Esophagus muscularis mucosa (tissue), 4 donors: ENCODE measurements at regions not wholly inside any gene's neighbourhood (a gene's known extent, or its start where the extent isn't known, plus 50 kb on each side); places are given as distances from the start of the nearest gene placed in this dataset.

Experiments
- DNase-seq: peaks from one replicate; pipeline ENCODE4 v3.0.0-alpha.2; 2017; ENCODE audit errors: extremely low spot score
- H3K27ac ChIP-seq, 4 donors: fragments of 200-600 bp; sonication (generic); replicated peaks in 1 of 4; 1 replicate in 3 of 4; 2 replicates in 1 of 4; pipeline ENCODE4 v1.5.1; 2016 to 2019; ENCODE audit warnings: mild to moderate bottlenecking in 1 of 4
- H3K27me3 ChIP-seq, 4 donors: fragments of 200-600 bp; sonication (generic); one replicate each; pipeline versions ENCODE4 v1.5.1 to v1.6.0; 2016 to 2019
- H3K36me3 ChIP-seq, 4 donors: fragments of 200-600 bp; sonication (generic); one replicate each; pipeline ENCODE4 v1.5.1; 2016 to 2019
- H3K4me1 ChIP-seq, 4 donors: fragments of 200-600 bp; sonication (generic); one replicate each; pipeline ENCODE4 v1.5.1; 2016 to 2019
- H3K4me3 ChIP-seq, 4 donors: fragments of 200-600 bp; sonication (generic); 1 replicate in 2 of 4; 2 replicates in 2 of 4; pipeline ENCODE4 v1.5.1; 2016 to 2019; ENCODE audit warnings: mild to moderate bottlenecking in 4 of 4, moderate library complexity in 1 of 4
- H3K9me3 ChIP-seq, 4 donors: fragments of 200-600 bp; sonication (generic); 1 replicate in 3 of 4; 2 replicates in 1 of 4; pipeline ENCODE4 v1.5.1; 2016 to 2019
- EP300 ChIP-seq: sonication (generic); formaldehyde crosslinking; IDR thresholded peaks from one replicate; pipeline ENCODE4 v1.6.1; 2017; ENCODE audit warnings: antibody characterized with exemption
- POLR2A ChIP-seq: fragments of 450-650 bp; IDR thresholded peaks from one replicate; pipeline ENCODE4 v1.6.1; 2017; ENCODE audit warnings: antibody characterized with exemption, moderate library complexity, mild to moderate bottlenecking, low read depth
- POLR2AphosphoS5 ChIP-seq, 2 donors: sonication (generic); formaldehyde crosslinking; IDR thresholded peaks; one replicate each; pipeline ENCODE4 v1.6.1; 2017; ENCODE audit warnings: antibody characterized with exemption in 2 of 2
- WGBS: methylation state at CpG from one replicate; pipeline ENCODE4 v1.1.5; 2018; 5-methylcytosine and 5-hydroxymethylcytosine counted together
- intact Hi-C: fragments of 100-400 bp; cut with DNase I; formaldehyde crosslinking; loops from one replicate; pipeline ENCODE4 v1.15.1; 2023
- TF ChIP-seq, protein P1 (sequence below), 3 experiments: fragments of 200-600 bp in 2 of 3; fragments of 450-650 bp in 1 of 3; sonication (generic) in 2 of 3; IDR thresholded peaks; one replicate each; pipeline ENCODE4 v1.5.1; 2017 to 2019; ENCODE audit warnings: antibody characterized with exemption in 3 of 3, mild to moderate bottlenecking in 2 of 3, moderate library complexity in 1 of 3

DNA sequence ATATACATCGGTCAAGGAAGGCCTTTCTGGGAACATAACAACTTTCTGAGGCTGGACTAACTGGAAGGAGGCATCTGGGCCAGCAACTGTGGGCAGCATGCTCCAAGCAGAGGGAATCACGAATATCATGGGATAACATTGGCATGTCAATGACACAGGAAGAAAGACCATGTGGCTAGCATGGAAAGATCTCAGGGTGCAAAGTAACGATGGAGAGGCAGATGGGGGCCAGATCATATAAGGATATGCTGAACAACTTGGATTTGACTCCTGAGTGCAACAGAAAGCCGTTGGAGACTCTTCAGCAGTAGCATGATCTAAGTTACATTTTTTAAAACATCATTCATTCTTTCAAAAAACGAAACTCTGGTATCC is 133.6 kb downstream of the FOXI3 start:
- intact Hi-C loops, result no loop called here
- Histone ChIP-seq H3K36me3 (no peaks in the 10 kb centered on the region), H3K4me3 (no peak overlapping the region), H3K27me3 (peaks cover 0 to 6% (median 0%) of the 10 kb centered on the region in 4 donors), H3K27ac (no peak overlapping the region), H3K9me3 (peaks cover 0 to 7% (median 2%) of the 10 kb centered on the region in 4 donors), H3K4me1 (no peaks in the 10 kb centered on the region)
- 74% methylated on average over 5 of the region's 5 CpGs for WGBS
- DNase-seq, result no peak
- TF ChIP-seq, protein P1, sequence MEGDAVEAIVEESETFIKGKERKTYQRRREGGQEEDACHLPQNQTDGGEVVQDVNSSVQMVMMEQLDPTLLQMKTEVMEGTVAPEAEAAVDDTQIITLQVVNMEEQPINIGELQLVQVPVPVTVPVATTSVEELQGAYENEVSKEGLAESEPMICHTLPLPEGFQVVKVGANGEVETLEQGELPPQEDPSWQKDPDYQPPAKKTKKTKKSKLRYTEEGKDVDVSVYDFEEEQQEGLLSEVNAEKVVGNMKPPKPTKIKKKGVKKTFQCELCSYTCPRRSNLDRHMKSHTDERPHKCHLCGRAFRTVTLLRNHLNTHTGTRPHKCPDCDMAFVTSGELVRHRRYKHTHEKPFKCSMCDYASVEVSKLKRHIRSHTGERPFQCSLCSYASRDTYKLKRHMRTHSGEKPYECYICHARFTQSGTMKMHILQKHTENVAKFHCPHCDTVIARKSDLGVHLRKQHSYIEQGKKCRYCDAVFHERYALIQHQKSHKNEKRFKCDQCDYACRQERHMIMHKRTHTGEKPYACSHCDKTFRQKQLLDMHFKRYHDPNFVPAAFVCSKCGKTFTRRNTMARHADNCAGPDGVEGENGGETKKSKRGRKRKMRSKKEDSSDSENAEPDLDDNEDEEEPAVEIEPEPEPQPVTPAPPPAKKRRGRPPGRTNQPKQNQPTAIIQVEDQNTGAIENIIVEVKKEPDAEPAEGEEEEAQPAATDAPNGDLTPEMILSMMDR (IDR thresholded peaks at IDR 0.05), result no peak
- no peak for TF ChIP-seq POLR2AphosphoS5 (IDR thresholded peaks at IDR 0.05)
- TF ChIP-seq EP300, result no peak
- no peak for TF ChIP-seq POLR2A

DNA sequence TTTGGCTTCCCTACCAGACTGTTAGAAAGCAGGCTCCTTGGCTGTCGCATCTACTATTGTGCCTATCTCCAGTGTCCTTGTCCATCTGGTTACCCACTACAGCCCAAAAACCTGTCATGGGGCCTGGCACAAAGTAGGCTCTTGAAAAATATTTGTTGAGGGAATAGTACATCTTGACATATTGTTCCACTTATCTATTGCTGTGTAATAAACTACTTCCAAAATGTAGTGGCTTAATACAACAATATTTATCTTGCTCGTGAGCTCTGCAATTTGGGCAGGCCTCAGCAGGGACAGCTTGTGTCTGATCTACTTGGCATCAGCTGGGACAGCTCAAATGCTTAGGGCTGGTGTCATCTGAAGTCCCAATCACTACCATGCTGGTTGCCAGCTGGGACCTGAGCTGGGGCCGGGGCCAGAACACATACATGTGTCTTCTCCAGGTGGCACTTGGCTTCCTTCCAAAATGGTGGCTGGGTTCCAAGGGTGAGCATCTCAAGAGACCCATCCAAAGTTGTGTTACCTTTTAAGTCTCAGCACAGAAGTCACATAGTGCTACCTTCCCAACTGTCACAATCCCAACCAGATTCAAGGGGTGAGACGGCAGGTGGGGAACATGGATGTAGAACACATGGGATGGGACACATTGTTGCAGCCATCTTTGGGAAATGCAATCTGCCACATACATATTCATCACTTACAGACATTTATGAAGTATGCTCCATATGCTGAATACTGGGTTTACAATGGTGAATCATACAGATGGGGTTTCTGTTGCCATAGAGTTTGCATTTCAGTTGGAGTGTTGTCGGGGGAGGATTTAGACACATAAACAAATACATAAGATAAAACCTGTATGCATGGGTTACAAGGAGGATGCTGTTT is 134.2 kb downstream of the FOXI3 start:
- H3K4me1 ChIP-seq, result no peaks in the 10 kb centered on the region
- peak; percentile 12 for DNase-seq
- H3K36me3 ChIP-seq, result no peaks in the 10 kb centered on the region
- 95% methylated on average over 4 of the region's 5 CpGs for WGBS
- H3K27me3 ChIP-seq, result peaks cover 0 to 6% (median 0%) of the 10 kb centered on the region in 4 donors
- H3K9me3 ChIP-seq, result peaks cover 0 to 7% (median 2%) of the 10 kb centered on the region in 4 donors
- no peak overlapping the region for H3K4me3 ChIP-seq
- H3K27ac ChIP-seq, result no peak overlapping the region
- TF ChIP-seq, protein P1 (IDR thresholded peaks at IDR 0.05), result no peak
- TF ChIP-seq POLR2AphosphoS5 (IDR thresholded peaks at IDR 0.05), result no peak
- TF ChIP-seq POLR2A, result no peak
- no peak for TF ChIP-seq EP300
- intact Hi-C loops, result no loop called here

DNA sequence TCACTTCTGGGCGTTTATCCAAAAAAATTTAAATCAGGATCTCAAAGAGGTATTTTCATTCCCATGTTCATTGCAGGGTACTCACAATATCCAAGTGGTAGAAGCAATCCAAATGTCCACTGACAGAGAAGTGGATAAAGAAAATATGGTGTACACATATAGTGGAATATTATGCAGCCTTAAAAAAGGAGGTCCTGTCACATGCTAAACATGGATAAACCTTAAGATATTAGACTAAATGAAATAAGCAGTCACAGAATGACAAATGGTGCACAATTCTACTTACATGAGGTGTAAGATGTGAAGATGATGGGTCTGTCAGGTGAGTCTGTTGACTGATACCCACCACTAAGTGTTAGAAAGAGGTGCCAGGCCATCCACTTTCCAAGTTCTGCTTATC is 140.6 kb downstream of the THNSL2 start:
- Histone ChIP-seq H3K27ac (no peak overlapping the region), H3K27me3 (no peaks in the 10 kb centered on the region), H3K36me3 (no peaks in the 10 kb centered on the region), H3K4me1 (no peaks in the 10 kb centered on the region), H3K9me3 (peaks cover 0 to 26% (median 7%) of the 10 kb centered on the region in 4 donors), H3K4me3 (no peak overlapping the region)
- 83% methylated on average over 1 of the region's 1 CpG for WGBS
- no peak for TF ChIP-seq POLR2A
- TF ChIP-seq POLR2AphosphoS5 (IDR thresholded peaks at IDR 0.05), result no peak
- TF ChIP-seq EP300, result no peak
- TF ChIP-seq, protein P1 (IDR thresholded peaks at IDR 0.05), result no peak
- no peak for DNase-seq
- intact Hi-C loops, result no loop called here

DNA sequence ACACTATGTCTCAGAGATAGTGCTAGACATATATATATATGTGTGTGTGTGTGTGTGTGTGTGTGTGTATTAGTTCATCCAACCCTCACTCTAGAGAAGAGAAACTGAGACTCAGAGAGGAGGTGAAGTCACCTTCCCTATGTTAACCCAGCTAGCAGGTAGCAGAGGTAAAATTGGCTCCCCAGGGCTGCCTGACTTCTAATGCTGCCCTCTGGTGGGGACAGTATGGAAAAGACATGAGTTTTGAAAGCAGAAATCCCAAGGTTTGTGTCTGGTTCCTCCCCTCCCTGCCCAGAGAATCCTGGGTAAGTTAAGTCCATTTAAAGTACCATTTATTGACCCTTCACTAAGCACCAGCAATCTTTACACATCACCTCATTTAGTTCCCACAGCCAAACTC is 137.7 kb downstream of the THNSL2 start:
- intact Hi-C loops, result no loop called here
- TF ChIP-seq POLR2AphosphoS5 (IDR thresholded peaks at IDR 0.05) (no peak), POLR2A (no peak), EP300 (no peak)
- TF ChIP-seq, protein P1 (IDR thresholded peaks at IDR 0.05), result no peak
- H3K27me3 ChIP-seq, result no peaks in the 10 kb centered on the region
- no peak overlapping the region for H3K4me3 ChIP-seq
- H3K4me1 ChIP-seq, result no peaks in the 10 kb centered on the region
- DNase-seq, result no peak
- peaks cover 0 to 31% (median 7%) of the 10 kb centered on the region in 4 donors for H3K9me3 ChIP-seq
- H3K27ac ChIP-seq, result no peak overlapping the region
- H3K36me3 ChIP-seq, result no peaks in the 10 kb centered on the region
